Neural cell (in vitro differentiated cells): ENCODE measurements at regions not wholly inside any gene's neighbourhood (a gene's known extent, or its start where the extent isn't known, plus 50 kb on each side); places are given as distances from the start of the nearest gene placed in this dataset.

Source experiments
- H2AFZ ChIP-seq: fragments of 200-600, 300-800 bp; sonication (generic), shearing (Covaris generic); 2 replicates; pipeline ENCODE4 v1.6.0; 2014; ENCODE audit warnings: low read depth, mild to moderate bottlenecking, antibody characterized with exemption, low read length, moderate library complexity
- H3F3A ChIP-seq: fragments of 200-600 bp; shearing (Covaris generic); 2 replicates; pipeline ENCODE4 v1.6.1; 2016; ENCODE audit warnings: mild to moderate bottlenecking, moderate library complexity, mixed read lengths, antibody characterized with exemption, low read length; ENCODE audit not compliant: insufficient read depth, poor library complexity, severe bottlenecking
- H3K27ac ChIP-seq: fragments of 200-600, 300-800 bp; sonication (generic), shearing (Covaris generic); 2 replicates; pipeline ENCODE4 v1.5.1; 2014; ENCODE audit warnings: mild to moderate bottlenecking, low read length, moderate library complexity
- H3K27me3 ChIP-seq: fragments of 300-800, 200-600 bp; sonication (generic), shearing (Covaris generic); 2 replicates; pipeline ENCODE4 v1.6.0; 2014; ENCODE audit warnings: mild to moderate bottlenecking, low read depth, low read length, moderate library complexity; ENCODE audit not compliant: insufficient read depth
- H3K36me3 ChIP-seq: fragments of 300-800, 200-600 bp; sonication (generic), shearing (Covaris generic); 2 replicates; pipeline ENCODE4 v1.5.1; 2014; ENCODE audit warnings: mild to moderate bottlenecking, antibody characterized with exemption, low read length, moderate library complexity; ENCODE audit not compliant: insufficient read depth
- H3K4me2 ChIP-seq: fragments of 300-800, 200-600 bp; sonication (generic), shearing (Covaris generic); 2 replicates; pipeline ENCODE4 v1.6.0; 2014; ENCODE audit warnings: mild to moderate bottlenecking, low read length
- H3K4me3 ChIP-seq: fragments of 300-800, 200-600 bp; sonication (generic), shearing (Covaris generic); 2 replicates; pipeline ENCODE4 v1.5.1; 2014; ENCODE audit warnings: mild to moderate bottlenecking, low read length, moderate library complexity
- H3K79me2 ChIP-seq: fragments of 200-600 bp; shearing (Covaris generic); replicated peaks from 2 replicates; pipeline ENCODE4 v1.6.0; 2014; ENCODE audit warnings: mild to moderate bottlenecking, low read length, moderate library complexity; ENCODE audit not compliant: insufficient read depth
- H3K9ac ChIP-seq: fragments of 300-800, 200-600 bp; sonication (generic), shearing (Covaris generic); 2 replicates; pipeline ENCODE4 v1.6.1; 2016; ENCODE audit warnings: mild to moderate bottlenecking, low read length, mixed read lengths
- H3K9me2 ChIP-seq: fragments of 200-600 bp; shearing (Covaris generic); 2 replicates; pipeline ENCODE4 v1.6.1; 2016; ENCODE audit warnings: mild to moderate bottlenecking, low read length, mixed read lengths; ENCODE audit not compliant: insufficient read depth
- H3K9me3 ChIP-seq: fragments of 200-600, 300-800 bp; sonication (generic), shearing (Covaris generic); 2 replicates; pipeline ENCODE4 v1.6.1; 2016; ENCODE audit warnings: mild to moderate bottlenecking, mixed run types, low read length, moderate library complexity, mixed read lengths
- H4K20me1 ChIP-seq: fragments of 200-600 bp; shearing (Covaris generic); 2 replicates; pipeline ENCODE4 v1.6.1; 2016; ENCODE audit warnings: mild to moderate bottlenecking, mixed run types; ENCODE audit not compliant: insufficient read depth
- CTCF ChIP-seq: fragments of 450-650 bp; IDR thresholded peaks from 2 replicates; pipeline ENCODE4 v1.5.1; 2014; ENCODE audit warnings: antibody characterized with exemption, mild to moderate bottlenecking, moderate library complexity; ENCODE audit not compliant: poor library complexity, severe bottlenecking
- EP300 ChIP-seq: fragments of 450-650 bp; conservative IDR thresholded peaks from 2 replicates; pipeline ENCODE4 v1.6.1; 2014; ENCODE audit warnings: antibody characterized with exemption, mild to moderate bottlenecking, moderate library complexity; ENCODE audit not compliant: poor library complexity, severe bottlenecking
- EZH2 ChIP-seq: fragments of 200-600, 300-800 bp; shearing (Covaris generic), sonication (generic); IDR thresholded peaks from 2 replicates; pipeline ENCODE4 v1.6.1; 2014; ENCODE audit warnings: antibody characterized with exemption, low read length, borderline replicate concordance, mild to moderate bottlenecking; ENCODE audit not compliant: insufficient read depth, poor library complexity, severe bottlenecking
- MXI1 ChIP-seq: fragments of 450-650 bp; conservative IDR thresholded peaks from 2 replicates; pipeline ENCODE4 v1.6.1; 2014; ENCODE audit warnings: antibody characterized with exemption, mild to moderate bottlenecking; ENCODE audit not compliant: poor library complexity, severe bottlenecking
- POLR2AphosphoS5 ChIP-seq: IDR thresholded peaks from 2 replicates; pipeline ENCODE4 v1.6.1; 2012
- RAD21 ChIP-seq: fragments of 450-650 bp; conservative IDR thresholded peaks from 2 replicates; pipeline ENCODE4 v1.6.1; 2014; ENCODE audit warnings: antibody characterized with exemption, mild to moderate bottlenecking, moderate library complexity
- REST ChIP-seq: IDR thresholded peaks from 2 replicates; pipeline ENCODE4 v1.6.1; 2012; ENCODE audit warnings: borderline replicate concordance
- SMC3 ChIP-seq: fragments of 450-650 bp; conservative IDR thresholded peaks from 2 replicates; pipeline ENCODE4 v1.6.1; 2014; ENCODE audit warnings: antibody characterized with exemption, mild to moderate bottlenecking, moderate library complexity; ENCODE audit not compliant: poor library complexity
- TAF1 ChIP-seq: IDR thresholded peaks from 2 replicates; pipeline ENCODE4 v1.6.1; 2012; ENCODE audit warnings: low read depth

- H3K4me2 ChIP-seq: no peak overlapping the region
- H3K79me2 ChIP-seq: no peaks in the 10 kb centered on the region
- H3K9me2 ChIP-seq: no peaks in the 10 kb centered on the region
- H3F3A ChIP-seq: no peaks in the 10 kb centered on the region
- H3K27me3 ChIP-seq: no peaks in the 10 kb centered on the region
- H3K27ac ChIP-seq: no peak overlapping the region
- no peak overlapping the region for H3K9ac ChIP-seq
- TF ChIP-seq TAF1 (no peak), REST (no peak), CTCF (no peak), POLR2AphosphoS5 (no peak), SMC3 (no peak), EZH2 (no peak), RAD21 (no peak), MXI1 (no peak), EP300 (no peak)
- no peak overlapping the region for H2AFZ ChIP-seq
- H3K9me3 ChIP-seq: no peaks in the 10 kb centered on the region
- H3K4me3 ChIP-seq: no peak overlapping the region
- no peaks in the 10 kb centered on the region for H3K36me3 ChIP-seq
- H4K20me1 ChIP-seq: no peaks in the 10 kb centered on the region
Observed at GRCh38 chr12:82109243-82109642, 248.9 kb downstream of the CCDC59 start.

- no peaks in the 10 kb centered on the region for H3K36me3 ChIP-seq
- no peak overlapping the region for H3K27ac ChIP-seq
- H2AFZ ChIP-seq: no peak overlapping the region
- H3K27me3 ChIP-seq: no peaks in the 10 kb centered on the region
- H3K9me2 ChIP-seq: no peaks in the 10 kb centered on the region
- H3K4me3 ChIP-seq: no peak overlapping the region
- TF ChIP-seq RAD21 (no peak), REST (no peak), TAF1 (no peak), EP300 (no peak), EZH2 (no peak), CTCF (no peak), SMC3 (no peak), MXI1 (no peak), POLR2AphosphoS5 (no peak)
- H3K4me2 ChIP-seq: no peak overlapping the region
- no peaks in the 10 kb centered on the region for H4K20me1 ChIP-seq
- H3K9ac ChIP-seq: no peak overlapping the region
- H3K79me2 ChIP-seq: no peaks in the 10 kb centered on the region
- H3F3A ChIP-seq: no peaks in the 10 kb centered on the region
- H3K9me3 ChIP-seq: no peaks in the 10 kb centered on the region
Observed at GRCh38 chr12:82108615-82109014, 249.6 kb downstream of the CCDC59 start.
